SK-N-DZ (cell line): ENCODE measurements at regions not wholly inside any gene's neighbourhood (a gene's known extent, or its start where the extent isn't known, plus 50 kb on each side); places are given as distances from the start of the nearest gene placed in this dataset.
"Not testable (repeated sequence)": the region's sequence is repeated elsewhere in the genome, so short reads cannot be mapped to it uniquely, and the experiment has no call there.

Source experiments
- DNase-seq: peaks from one replicate; pipeline ENCODE4 v3.0.0-alpha.2; 2015; ENCODE audit warnings: low spot score

- DNase-seq = no peak
These were observed 141.4 kb downstream of the SCG2 start for GRCh38 chr2:223460774-223461211.

DNA sequence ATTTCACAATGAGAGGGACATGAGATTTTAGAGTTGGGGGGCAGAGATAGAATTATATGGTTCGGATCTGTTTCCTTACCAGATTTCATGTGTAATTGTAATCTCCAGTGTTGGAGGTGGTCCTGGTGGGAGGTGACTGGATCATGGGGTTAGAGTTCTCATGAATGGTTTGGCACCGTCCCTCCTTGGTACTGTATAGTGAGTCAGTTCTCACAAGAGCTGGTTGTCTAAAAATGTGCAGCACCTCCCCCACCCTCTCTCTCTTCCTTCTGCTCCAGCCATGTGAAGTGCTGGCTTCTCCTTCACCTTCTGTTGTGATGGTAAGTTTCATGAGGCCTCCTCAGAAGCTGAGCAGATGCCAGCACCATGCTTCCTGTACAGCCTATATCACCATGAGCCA lies 138.1 kb downstream of the SCG2 start:
- no peak for DNase-seq

DNA sequence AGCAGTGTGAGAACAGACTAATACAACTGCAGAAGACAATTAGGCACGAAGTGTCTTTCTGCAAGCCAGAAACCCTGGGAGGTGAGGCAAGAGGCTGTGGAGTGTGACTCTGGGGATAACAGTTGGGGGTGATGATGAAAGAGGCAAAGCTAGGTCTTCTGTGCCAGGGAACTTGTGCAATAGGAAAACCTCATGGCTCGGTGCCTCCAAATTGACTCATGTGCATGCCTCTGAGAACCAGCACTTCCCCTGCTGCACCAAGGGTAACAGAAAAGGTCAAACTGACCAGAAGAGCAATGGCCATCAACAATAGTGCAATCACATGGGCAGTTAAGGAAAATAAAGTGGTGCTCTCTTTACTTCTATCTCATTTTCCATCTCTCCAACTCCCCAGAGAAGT lies 136.4 kb downstream of the SCG2 start:
- no peak for DNase-seq

GRCh38 chr2:223467196-223467595 lies 135.0 kb downstream of the SCG2 start:
- DNase-seq = no peak

DNA sequence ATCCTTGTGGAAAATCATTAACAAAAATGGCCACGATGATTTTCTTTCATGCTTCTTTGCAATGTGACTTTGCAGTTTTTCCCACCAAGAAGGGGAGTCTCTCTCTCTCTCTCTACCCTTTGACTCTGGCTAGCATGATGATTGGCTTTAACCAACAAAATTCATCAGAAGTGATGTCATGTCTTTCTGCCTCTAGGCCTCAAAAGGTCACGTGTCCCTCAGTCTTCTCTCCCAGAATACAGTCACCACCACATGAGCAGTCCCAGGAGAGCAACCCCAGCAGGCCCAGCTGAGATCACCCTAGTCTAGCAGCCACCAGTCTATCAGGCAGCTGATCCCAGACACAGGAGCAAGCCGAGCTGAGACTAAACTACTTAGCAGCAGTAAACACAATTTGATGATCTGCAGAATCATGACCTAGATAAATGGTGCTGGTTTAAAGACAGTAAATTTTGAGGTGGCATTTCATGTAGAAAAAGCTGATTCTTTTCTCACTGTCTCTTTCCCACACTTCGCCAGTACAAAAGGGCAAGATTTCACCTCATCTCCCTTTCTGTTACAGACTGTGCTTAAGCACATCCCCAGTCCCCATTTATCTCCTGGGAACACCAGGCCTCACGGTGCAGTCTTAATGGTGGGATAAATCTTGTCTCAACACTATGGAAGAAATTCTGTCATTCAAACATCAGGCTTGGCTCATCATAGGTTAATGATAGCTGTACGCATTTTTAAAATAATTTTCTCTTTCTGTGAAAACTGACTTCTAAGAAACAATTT lies 132.7 kb downstream of the SCG2 start:
- peak; percentile 87 for DNase-seq

GRCh38 chr2:223470602-223471001 lies 131.6 kb downstream of the SCG2 start:
- DNase-seq = no peak

- DNase-seq = no peak
These were observed 129.4 kb downstream of the SCG2 start for GRCh38 chr2:223472771-223473170.

- DNase-seq = no peak
These were observed 127.3 kb downstream of the SCG2 start for GRCh38 chr2:223474893-223475292.

DNA sequence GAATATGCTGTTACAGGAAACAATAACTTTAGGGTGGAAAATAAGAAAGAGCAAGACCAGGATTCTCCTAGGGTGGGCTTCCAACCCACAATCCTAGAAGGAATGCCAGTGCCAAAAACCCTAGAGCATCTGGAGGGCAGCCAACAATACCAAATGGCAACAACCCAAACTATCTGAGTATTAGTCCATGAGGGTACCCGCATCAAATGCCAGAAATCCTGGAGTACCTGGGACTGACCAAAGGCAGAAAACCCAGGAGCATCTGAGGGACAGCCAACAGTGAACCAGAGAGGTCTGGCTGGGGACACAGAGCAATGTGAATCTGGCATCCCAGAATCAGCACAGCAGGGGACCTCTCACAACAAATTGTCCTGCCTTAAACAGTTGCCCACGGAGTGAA lies 126.3 kb downstream of the SCG2 start:
- no peak for DNase-seq

- DNase-seq = no peak
These were observed 124.8 kb downstream of the SCG2 start for GRCh38 chr2:223477318-223477717.

GRCh38 chr2:223481486-223481885 lies 120.7 kb downstream of the SCG2 start:
- no peak for DNase-seq

- DNase-seq = peak; percentile 52
These were observed 115.4 kb downstream of the SCG2 start for GRCh38 chr2:223486751-223487150.

DNA sequence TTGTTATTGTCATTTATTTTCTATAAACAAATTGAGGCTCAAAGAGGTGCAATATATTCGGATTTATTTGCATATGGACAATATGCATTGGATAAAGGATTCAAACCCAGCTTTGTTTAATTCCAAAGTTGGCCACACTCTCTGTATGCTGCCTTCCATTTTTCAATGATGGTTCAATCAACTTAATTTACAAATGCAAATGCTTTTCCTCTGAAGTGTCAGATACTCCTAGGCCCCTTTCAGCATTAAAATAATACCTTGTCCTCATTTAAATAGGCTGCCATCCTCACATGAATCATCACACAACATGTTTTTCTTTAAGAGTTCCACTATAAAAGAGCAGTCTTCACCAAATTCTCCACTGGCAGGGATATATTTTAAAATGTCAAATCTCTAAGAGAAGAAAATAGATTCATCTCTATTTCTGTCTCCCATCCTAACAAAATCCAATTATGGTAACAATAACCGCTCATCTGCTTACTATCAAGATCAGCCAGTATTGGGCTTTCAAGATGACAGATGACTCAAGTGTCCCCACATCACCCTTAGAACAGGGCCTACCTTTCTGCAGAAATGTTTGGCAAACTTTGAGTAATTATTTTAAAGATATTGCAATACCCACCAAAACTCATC lies 114.8 kb downstream of the SCG2 start:
- DNase-seq = peak; percentile 93

DNA sequence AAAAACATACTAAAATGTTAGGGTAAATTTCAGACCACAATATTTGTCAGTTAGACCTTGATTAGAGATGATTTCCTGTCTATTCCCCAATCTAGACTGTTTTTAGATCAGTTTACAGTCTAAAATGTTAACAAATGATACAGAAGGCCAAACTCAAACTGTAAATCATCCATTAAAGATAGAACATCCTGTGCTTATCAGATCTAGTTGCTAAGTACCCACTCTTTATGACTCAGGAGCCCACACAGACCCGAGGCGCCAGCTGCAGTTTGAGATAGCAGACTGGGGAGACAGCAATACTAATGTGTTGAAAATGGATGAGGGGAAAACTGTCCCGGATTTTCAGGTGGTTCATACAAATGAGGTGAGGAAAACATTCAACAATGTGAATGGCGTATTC lies 113.3 kb downstream of the SCG2 start:
- peak; percentile 95 for DNase-seq

GRCh38 chr2:223494496-223494895 lies 107.7 kb downstream of the SCG2 start:
- DNase-seq = no peak

DNA sequence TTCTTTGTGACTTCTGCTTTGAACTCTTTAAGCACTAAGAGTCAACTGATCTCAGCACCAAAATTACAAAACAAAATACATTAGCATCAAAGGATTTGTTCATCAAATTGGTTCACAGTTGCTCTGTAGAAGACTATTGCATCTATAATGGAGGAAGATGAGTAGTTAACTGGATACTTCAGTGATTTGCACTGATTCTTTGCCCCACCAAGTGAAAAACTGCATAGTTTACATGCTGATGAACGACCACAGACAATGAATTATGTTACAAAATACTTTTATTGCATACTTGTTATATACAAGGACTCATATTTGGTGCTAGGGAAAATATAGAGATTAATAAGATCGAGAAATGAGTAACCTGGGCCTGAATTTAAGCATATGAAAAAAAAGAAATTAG lies 107.2 kb downstream of the SCG2 start:
- DNase-seq = no peak

GRCh38 chr2:223496853-223497252 lies 105.3 kb downstream of the SCG2 start:
- not testable (repeated sequence) for DNase-seq

GRCh38 chr2:223500709-223501108 lies 101.5 kb downstream of the SCG2 start:
- no peak for DNase-seq

- DNase-seq = no peak
These were observed 100.5 kb downstream of the SCG2 start for GRCh38 chr2:223501641-223502040.

DNA sequence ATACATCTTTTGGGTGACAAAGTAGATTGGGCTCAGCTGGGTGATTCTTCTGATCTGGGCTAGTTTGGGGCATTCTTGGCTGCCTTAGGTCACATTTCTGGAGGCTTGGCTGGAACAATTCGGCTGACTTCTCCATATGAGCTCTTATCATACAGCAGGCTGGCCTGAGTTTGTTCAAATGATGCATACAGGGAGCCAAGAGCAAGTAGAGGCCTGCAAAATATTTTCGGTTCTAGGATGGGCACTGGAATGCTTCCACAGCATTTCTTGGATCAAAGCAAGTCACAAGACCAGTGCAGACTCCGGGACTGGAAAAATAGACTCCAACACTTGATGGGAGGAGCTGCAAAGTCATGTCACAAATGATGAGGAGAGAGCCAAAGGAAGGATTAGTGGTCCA lies 98.4 kb downstream of the SCG2 start:
- no peak for DNase-seq

DNA sequence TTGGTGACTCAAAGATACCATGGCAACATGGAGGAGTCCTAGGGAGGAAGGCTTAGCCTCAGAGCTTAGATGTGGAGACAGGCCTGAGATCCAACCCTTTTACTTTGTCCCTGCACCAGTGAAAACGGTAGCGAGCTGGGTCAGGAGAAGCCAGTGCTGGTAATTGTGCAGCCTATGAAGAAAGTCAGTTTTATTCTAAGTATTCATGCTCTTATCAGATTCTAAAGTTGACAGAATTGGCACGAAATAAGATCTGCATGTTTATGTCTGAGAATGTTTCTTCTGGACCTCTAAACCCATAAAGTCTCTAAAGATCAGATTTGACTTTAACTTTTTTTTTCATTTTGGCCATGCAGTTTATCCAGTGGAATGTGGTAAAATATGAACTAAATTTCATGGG lies 93.8 kb downstream of the SCG2 start:
- no peak for DNase-seq

GRCh38 chr2:223510713-223511112 lies 91.4 kb downstream of the SCG2 start:
- DNase-seq = no peak

DNA sequence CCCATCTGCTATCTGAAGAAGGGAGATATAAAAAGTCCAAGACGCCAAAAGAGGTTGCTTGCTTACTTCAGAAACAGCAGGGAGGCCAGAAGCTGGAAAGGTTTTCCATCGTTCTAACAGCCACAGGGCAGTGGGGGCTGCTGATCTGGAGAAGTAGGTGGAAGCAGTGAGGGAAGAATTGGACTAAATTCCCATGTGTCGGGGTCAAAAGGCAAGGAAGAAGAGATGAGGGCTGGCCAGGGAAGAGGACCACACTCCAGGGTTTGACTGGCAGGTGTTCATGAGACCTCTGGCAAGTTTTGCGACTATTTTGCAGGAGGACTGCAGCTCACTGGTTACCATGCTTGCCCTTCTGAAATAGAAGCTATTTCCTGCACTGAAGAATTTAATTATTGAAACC lies 91.0 kb downstream of the SCG2 start:
- no peak for DNase-seq
